B cell (primary cell): ENCODE measurements at regions not wholly inside any gene's neighbourhood (a gene's known extent, or its start where the extent isn't known, plus 50 kb on each side); places are given as distances from the start of the nearest gene placed in this dataset.

Experiments used
- ATAC-seq: fragments of 200-7000 bp; cut with Tn5 transposase; one replicate; pipeline ENCODE4 v1.10.0; 2021; ENCODE audit warnings: low read depth, mild to moderate bottlenecking, moderate number of reproducible peaks, moderate library complexity
- CTCF ChIA-PET: fragments of 350-600 bp; sonication (Branson Sonifier 250); formaldehyde crosslinking; loops from one replicate; lab custom pipeline; 2021; ENCODE audit warnings: antibody characterized with exemption, inconsistent platforms; lab: Charles Lee
- POLR2A ChIA-PET: fragments of 350-600 bp; sonication (Branson Sonifier 250); formaldehyde crosslinking; loops from one replicate; lab custom pipeline; 2021; ENCODE audit warnings: antibody characterized with exemption; lab: Charles Lee
- DNase-seq: peaks from one replicate; pipeline ENCODE4 v3.0.0; 2013
- H2AFZ ChIP-seq: 2 replicates; pipeline ENCODE4 v1.6.1; 2012; ENCODE audit warnings: mild to moderate bottlenecking, low read depth, low read length; ENCODE audit not compliant: insufficient read depth, poor library complexity, severe bottlenecking
- H3K27ac ChIP-seq, 2 donors: 1 replicate in 1 of 2; 2 replicates in 1 of 2; pipeline ENCODE4 v1.5.1; 2012 to 2013; ENCODE audit warnings: low read length in 2 of 2, mild to moderate bottlenecking in 2 of 2, moderate library complexity in 1 of 2
- H3K27me3 ChIP-seq, 4 experiments: fragments of 200-600 bp in 1 of 4; sonication (generic) in 1 of 4; replicated peaks in 1 of 4; 1 replicate in 2 of 4; 2 replicates in 2 of 4; pipeline versions ENCODE4 v1.6.1 to v1.7.0; 2013 to 2016; ENCODE audit warnings: low read length in 3 of 4, mild to moderate bottlenecking in 2 of 4, mixed read lengths in 1 of 4, moderate library complexity in 1 of 4; ENCODE audit not compliant: insufficient read depth in 4 of 4, control insufficient read depth in 3 of 4; ENCODE audit errors: control extremely low read depth in 1 of 4
- H3K36me3 ChIP-seq, 2 experiments: replicated peaks in 1 of 2; 1 replicate in 1 of 2; 2 replicates in 1 of 2; pipeline versions ENCODE4 v1.6.1 to v1.7.1; 2013; ENCODE audit warnings: low read length in 1 of 2; ENCODE audit not compliant: insufficient read depth in 2 of 2, control insufficient read depth in 1 of 2; ENCODE audit errors: control extremely low read depth in 1 of 2, extremely low read depth in 1 of 2
- H3K4me1 ChIP-seq, 2 donors: fragments of 200-600 bp in 1 of 2; sonication (generic) in 1 of 2; 1 replicate in 1 of 2; 2 replicates in 1 of 2; pipeline versions ENCODE4 v1.5.1 to v1.6.1; 2013 to 2017; ENCODE audit warnings: low read length in 2 of 2; ENCODE audit not compliant: control insufficient read depth in 2 of 2, insufficient read depth in 2 of 2
- H3K4me2 ChIP-seq: replicated peaks from 2 replicates; pipeline ENCODE3; 2012; ENCODE audit warnings: mild to moderate bottlenecking, low read depth, low read length; ENCODE audit not compliant: poor library complexity, severe bottlenecking
- H3K4me3 ChIP-seq, 5 experiments: fragments of 200-600 bp in 1 of 5; sonication (generic) in 1 of 5; 1 replicate in 3 of 5; 2 replicates in 2 of 5; pipeline versions ENCODE4 v1.5.1 to v1.7.0; 2011 to 2016; ENCODE audit warnings: low read length in 4 of 5, mild to moderate bottlenecking in 4 of 5, low read depth in 2 of 5, control low read depth in 1 of 5, moderate library complexity in 1 of 5; ENCODE audit not compliant: insufficient read depth in 1 of 5; ENCODE audit errors: control extremely low read depth in 1 of 5, extremely low read depth in 1 of 5
- H3K79me2 ChIP-seq: fragments of 200-600 bp; sonication (generic); one replicate; pipeline ENCODE4 v1.6.0; 2016; ENCODE audit warnings: low read length; ENCODE audit not compliant: control insufficient read depth, insufficient read depth
- H3K9ac ChIP-seq: fragments of 200-600 bp; sonication (generic); 2 replicates; pipeline ENCODE4 v1.6.1; 2017; ENCODE audit warnings: mild to moderate bottlenecking, low read length, moderate library complexity
- H3K9me3 ChIP-seq, 3 donors: one replicate each; pipeline versions ENCODE4 v1.6.1 to v1.7.1; 2013; ENCODE audit warnings: low read length in 2 of 3; ENCODE audit not compliant: control insufficient read depth in 2 of 3, insufficient read depth in 1 of 3; ENCODE audit errors: control extremely low read depth in 1 of 3
- H4K20me1 ChIP-seq: 2 replicates; pipeline ENCODE4 v1.6.0; 2012; ENCODE audit warnings: mild to moderate bottlenecking, low read length; ENCODE audit not compliant: insufficient read depth, control insufficient read depth, poor library complexity, severe bottlenecking
- H3K27ac Mint-ChIP-seq: one replicate; pipeline ENCODE4 v1.8.0; 2021; ENCODE audit warnings: mixed read lengths
- H3K27me3 Mint-ChIP-seq: one replicate; pipeline ENCODE4 v1.8.0; 2021; ENCODE audit warnings: mixed read lengths
- H3K4me1 Mint-ChIP-seq: one replicate; pipeline ENCODE4 v1.8.0; 2021; ENCODE audit warnings: mixed read lengths
- H3K4me3 Mint-ChIP-seq: one replicate; pipeline ENCODE4 v1.8.0; 2021; ENCODE audit warnings: mixed read lengths
- H3K9me3 Mint-ChIP-seq: one replicate; pipeline ENCODE4 v1.8.0; 2022; ENCODE audit warnings: mixed read lengths; ENCODE audit not compliant: insufficient read depth
- CTCF ChIP-seq: fragments of 200-600 bp; IDR thresholded peaks from one replicate; pipeline ENCODE4 v1.8.0; 2022; ENCODE audit warnings: antibody characterized with exemption, mild to moderate bottlenecking
- EZH2 ChIP-seq: IDR thresholded peaks from 2 replicates; pipeline ENCODE4 v1.6.1; 2012; ENCODE audit warnings: borderline replicate concordance, low read depth, mild to moderate bottlenecking, moderate library complexity, low read length; ENCODE audit not compliant: insufficient read depth, poor library complexity, severe bottlenecking
- whole genome bisulfite sequencing: methylation state at CpG from one replicate; pipeline ENCODE4 v1.1.5; 2013; ENCODE audit warnings: missing lambda C conversion rate; ENCODE audit not compliant: insufficient coverage; 5-methylcytosine and 5-hydroxymethylcytosine counted together
- intact Hi-C: fragments of 100-400 bp; cut with micrococcal nuclease; formaldehyde crosslinking; loops from one replicate; pipeline ENCODE4 v1.10.0; 2022

GRCh38 chr12:34186492-34186891, 164.2 kb downstream of the ALG10 start:
- Histone ChIP-seq H3K27ac (no peak overlapping the region), H4K20me1 (no peaks in the 10 kb centered on the region), H3K9ac (no peak overlapping the region), H3K4me2 (no peak overlapping the region), H3K4me3 (no peak overlapping the region), H2AFZ (peak overlapping the region; percentile 11), H3K36me3 (no peaks in the 10 kb centered on the region), H3K9me3 (no peaks in the 10 kb centered on the region), H3K79me2 (no peaks in the 10 kb centered on the region), H3K4me1 (peaks cover 18 to 27% of the 10 kb centered on the region in 2 donors), H3K27me3 (no peaks in the 10 kb centered on the region)
- Mint-ChIP-seq H3K9me3 (no peaks in the 10 kb centered on the region), H3K27ac (no peak overlapping the region), H3K4me1 (peaks cover 28% of the 10 kb centered on the region), H3K27me3 (no peaks in the 10 kb centered on the region), H3K4me3 (no peak overlapping the region)
- no peak for ATAC-seq
- no peak for DNase-seq
- ChIA-PET POLR2A (no interaction called here), CTCF (no interaction called here)
- TF ChIP-seq EZH2 (no peak), CTCF (no peak)
- 100% methylated on average over 1 of the region's 2 CpGs for WGBS
- intact Hi-C loops = no loop called here

GRCh38 chr12:34188974-34189373, 166.7 kb downstream of the ALG10 start:
- H3K36me3 ChIP-seq = no peaks in the 10 kb centered on the region
- no peaks in the 10 kb centered on the region for H3K27me3 ChIP-seq
- no peak overlapping the region for H2AFZ ChIP-seq
- H3K9me3 Mint-ChIP-seq = no peaks in the 10 kb centered on the region
- ATAC-seq (no peak), DNase-seq (no peak)
- no peaks in the 10 kb centered on the region for H3K79me2 ChIP-seq
- WGBS = no CpG with 5 or more reads among the region's 1 CpG
- H3K27ac Mint-ChIP-seq = no peak overlapping the region
- peaks cover 4% of the 10 kb centered on the region for H3K27me3 Mint-ChIP-seq
- peaks cover 18 to 27% of the 10 kb centered on the region in 2 donors for H3K4me1 ChIP-seq
- intact Hi-C loops = no loop called here
- CTCF ChIA-PET = interaction anchor here (1.3 kb wide), 1 partner anchor 26 kb away, joined by 3 read pairs; no protein-coding TSS in a partner anchor
- no peaks in the 10 kb centered on the region for H4K20me1 ChIP-seq
- TF ChIP-seq CTCF (no peak), EZH2 (no peak)
- H3K4me3 ChIP-seq = no peak overlapping the region
- POLR2A ChIA-PET = no interaction called here
- H3K4me1 Mint-ChIP-seq = peaks cover 28% of the 10 kb centered on the region
- no peak overlapping the region for H3K4me3 Mint-ChIP-seq
- H3K27ac ChIP-seq = no peak overlapping the region
- no peak overlapping the region for H3K9ac ChIP-seq
- no peak overlapping the region for H3K4me2 ChIP-seq
- no peaks in the 10 kb centered on the region for H3K9me3 ChIP-seq
